HG02943 (cell line): ENCODE measurements at regions not wholly inside any gene's neighbourhood (a gene's known extent, or its start where the extent isn't known, plus 50 kb on each side); places are given as distances from the start of the nearest gene placed in this dataset.
"Not testable (repeated sequence)": the region's sequence is repeated elsewhere in the genome, so short reads cannot be mapped to it uniquely, and the experiment has no call there.

Experiments
- ATAC-seq: cut with Tn5 transposase; IDR thresholded peaks from one replicate; pipeline ENCODE4 v1.9.1; 2021; ENCODE audit warnings: mild to moderate bottlenecking, low read depth, moderate library complexity; ENCODE audit not compliant: unreplicated experiment

DNA sequence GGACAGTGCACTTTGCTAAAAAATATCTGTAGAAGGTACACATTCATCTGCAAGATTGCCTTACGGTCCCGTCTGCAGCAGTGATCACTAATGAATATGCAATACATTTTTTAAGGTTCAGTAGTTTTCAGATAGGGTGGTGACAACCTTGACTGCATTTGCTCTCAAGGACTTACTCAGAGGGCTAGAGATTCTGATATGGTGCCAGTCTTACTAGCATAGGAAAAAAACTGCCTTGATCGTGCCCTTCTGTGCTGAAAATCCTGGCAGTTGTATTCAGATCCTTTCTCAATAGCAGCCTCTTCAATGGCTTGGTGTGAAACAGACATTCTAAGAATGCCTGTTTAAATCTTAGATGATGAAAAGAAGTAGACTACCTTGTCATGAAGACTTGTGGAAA lies 411.9 kb upstream of the CCDC54 start:
- no peak for ATAC-seq

DNA sequence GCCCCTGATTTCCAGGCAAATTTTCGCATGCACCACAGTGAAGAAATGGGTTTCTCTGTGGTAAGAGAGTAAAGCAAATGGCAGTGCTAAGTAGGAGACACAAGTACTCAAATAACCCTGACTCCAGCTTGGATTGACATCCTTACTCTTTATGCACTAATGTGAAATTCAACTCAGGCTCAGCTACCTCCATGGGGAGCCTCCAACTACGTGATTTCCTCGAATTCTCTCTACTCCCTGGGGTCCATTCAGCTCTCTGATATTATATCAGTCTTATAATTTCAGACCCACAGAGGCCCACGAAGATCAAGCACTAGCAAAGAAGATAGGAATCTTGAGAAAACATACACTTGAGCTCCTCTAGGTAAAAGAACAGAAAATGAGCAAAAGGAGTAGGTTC lies 407.6 kb upstream of the CCDC54 start:
- no peak for ATAC-seq

DNA sequence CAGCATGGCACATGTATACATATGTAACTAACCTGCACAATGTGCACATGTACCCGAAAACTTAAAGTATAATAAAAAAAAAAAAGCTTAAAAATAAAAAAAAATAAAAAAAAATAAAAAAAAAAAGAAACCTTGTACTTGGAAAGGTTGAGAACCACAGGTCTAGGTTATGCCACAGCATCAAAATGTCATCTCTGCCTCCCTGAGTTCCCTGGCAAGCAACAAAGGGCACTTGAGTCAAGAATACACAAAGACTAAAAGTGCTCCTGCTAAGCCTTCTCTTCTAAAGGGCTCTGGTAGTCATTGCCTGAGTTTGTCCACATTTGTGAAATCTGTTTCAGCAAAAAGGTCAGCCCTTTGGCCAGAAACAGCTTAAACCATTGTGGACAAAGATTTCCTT lies 395.8 kb upstream of the CCDC54 start:
- no peak for ATAC-seq

DNA sequence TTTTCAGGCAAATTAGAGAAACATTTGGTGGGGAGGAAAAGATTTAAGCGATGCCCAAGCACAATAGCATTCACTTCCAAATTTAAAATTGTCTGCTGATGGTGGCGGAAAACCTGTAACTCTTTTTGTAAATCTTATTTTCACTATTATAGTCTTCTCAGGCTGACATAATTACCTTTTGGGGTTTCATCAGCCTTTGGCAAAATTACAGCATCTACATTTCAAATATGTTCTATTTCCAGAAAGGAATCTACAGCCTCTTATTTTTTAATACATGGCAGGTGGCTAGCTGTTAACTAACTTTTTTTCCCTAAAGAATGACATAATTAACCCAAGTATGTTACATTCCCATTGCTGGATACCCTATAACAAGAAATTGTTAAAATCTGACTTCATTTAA lies 391.5 kb upstream of the CCDC54 start:
- ATAC-seq = no peak

DNA sequence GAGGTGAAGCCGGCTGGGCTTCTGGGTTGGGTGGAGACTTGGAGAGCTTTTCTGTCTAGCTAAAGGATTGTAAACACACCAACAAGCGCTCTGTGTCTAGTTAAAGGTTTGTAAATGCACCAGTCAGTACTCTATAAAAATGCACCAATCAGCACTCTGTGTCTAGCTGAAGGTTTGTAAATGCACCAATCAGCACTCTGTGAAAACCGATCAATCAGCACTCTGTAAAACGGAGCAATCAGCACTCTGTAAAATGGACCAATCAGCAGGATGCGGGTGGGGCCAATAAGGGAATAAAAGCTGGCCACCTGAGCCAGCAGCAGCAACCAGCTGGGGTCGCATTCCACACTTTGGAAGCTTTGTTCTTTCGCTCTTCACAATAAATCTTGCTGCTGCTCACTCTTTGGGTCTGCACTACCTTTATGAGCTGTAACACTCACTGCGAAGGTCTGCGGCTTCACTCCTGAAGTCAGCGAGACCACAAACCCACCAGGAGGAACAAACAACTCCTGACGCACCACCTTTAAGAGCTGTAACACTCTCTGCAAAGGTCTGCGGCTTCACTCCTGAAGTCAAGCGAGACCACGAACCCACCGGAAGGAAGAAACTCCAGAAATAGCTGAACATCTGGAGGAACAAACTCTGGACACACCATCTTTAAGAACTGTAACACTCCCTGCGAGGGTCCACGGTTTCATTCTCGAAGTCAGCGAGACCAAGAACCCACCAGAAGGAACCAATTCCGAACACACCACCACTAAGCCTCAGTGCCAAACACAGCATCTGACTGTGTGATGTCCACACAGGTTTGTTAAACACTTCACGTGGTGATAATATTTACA lies 378.2 kb upstream of the CCDC54 start:
- ATAC-seq = not testable (repeated sequence)

DNA sequence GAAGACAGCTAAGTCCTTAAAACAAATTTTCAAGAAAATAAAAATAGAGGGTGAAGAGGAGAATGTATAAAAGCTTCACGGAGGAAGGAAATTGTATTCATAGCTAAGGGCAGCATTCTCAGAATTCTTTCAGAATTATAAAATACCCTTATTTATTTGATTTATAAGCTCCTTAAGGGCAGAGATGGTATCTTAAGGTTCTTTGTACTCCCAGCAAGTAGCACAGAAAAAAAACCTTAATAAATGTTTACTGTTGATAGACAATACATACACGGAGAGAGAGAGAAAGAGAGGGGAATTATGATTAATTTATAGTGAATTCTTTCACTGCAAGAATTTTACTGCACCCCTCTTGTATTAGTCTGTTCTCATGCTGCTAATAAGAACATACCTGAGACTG lies 375.6 kb upstream of the CCDC54 start:
- no peak for ATAC-seq

DNA sequence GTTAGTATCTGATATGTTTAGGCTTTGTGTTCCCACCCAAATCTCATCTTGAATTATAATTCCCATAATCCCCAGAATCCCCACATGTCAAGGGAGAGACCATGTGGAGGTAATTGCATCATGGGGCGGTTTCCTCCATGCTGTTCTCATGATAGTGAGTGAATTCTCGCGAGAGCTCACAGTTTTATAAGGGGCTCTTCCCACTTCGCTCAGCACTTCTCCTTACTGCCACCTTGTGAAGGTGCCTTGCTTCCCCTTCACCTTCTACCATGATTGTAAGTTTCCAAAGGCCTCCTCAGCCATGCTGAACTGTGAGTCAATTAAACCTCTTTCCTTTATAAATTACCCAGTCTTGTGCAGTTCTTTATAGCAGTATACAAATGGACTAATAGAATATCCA lies 371.9 kb upstream of the CCDC54 start:
- ATAC-seq = not testable (repeated sequence)

DNA sequence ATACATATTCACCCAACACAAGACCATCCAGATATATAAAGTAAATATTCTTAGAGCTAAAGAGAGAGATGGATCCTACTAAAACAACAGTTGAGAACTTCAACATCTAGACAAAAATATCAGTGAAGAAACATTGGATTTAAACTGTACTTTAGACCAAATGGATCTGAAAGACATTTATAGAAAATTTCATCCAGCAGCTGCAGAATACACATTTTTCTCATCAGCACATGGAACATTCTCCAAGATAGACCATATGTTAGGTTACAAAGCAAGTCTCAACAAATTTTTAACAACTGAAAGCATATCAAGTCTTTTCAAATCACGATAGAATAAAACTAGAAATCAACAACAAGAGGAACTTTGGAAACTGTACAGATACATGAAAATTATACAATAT lies 369.0 kb upstream of the CCDC54 start:
- ATAC-seq = no peak

DNA sequence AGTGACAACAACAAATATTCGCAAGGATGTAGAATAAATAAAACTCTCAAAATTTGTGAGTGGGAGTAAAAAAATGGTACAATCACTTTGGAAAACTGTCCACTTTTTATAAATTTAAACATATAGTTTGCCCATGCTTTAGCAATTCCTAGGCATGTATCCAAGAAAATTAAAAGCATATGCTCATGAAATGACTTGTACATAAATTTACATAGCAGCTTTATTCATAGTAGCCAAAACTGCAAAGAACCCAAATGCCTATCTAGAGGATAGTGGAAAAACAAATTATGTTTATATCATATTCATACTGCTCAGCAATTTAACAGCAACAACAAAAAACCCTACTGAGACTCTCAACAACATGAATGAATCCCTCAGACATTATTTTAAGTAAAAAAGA lies 363.6 kb upstream of the CCDC54 start:
- no peak for ATAC-seq

DNA sequence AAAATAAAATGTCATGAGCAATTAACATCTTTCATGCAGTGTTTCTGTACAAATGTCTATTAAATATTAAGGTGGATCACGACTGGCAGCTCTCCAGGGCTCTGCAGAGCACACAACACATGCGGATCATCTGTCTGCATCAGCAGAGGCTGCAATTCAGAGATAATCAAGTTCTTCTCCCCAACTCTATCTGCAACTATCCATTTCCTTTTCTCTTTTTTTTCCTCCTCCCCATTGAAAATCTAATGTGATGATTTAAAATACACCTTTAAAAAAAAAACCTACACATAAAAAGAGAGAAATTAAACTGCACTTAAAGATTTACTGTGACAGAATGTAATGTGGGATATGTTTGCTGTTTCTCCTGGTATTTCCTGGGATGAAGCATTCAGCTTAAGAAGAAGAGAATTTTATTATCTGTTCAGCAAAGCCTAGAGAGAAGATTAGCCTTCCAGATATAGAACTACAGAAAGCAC lies 352.6 kb upstream of the CCDC54 start:
- ATAC-seq = no peak

DNA sequence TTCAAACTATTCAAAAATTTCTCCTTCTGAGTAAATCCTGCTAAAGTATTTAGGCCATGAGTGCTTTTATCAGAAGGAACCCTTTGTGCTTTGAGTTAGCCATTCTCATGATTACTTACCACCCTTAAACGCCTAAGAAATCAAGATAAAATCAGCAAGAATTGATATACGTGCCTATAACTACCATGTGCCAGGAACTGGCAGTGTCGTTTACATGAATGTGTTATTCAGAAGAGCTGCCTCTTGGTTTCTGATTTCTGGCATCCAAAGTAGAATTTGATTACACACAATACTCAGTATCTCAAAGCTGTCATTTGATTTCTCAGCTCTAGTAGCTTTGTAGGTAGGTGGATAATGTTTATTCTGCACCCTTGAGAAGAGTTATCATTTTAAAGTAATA lies 351.3 kb upstream of the CCDC54 start:
- no peak for ATAC-seq

DNA sequence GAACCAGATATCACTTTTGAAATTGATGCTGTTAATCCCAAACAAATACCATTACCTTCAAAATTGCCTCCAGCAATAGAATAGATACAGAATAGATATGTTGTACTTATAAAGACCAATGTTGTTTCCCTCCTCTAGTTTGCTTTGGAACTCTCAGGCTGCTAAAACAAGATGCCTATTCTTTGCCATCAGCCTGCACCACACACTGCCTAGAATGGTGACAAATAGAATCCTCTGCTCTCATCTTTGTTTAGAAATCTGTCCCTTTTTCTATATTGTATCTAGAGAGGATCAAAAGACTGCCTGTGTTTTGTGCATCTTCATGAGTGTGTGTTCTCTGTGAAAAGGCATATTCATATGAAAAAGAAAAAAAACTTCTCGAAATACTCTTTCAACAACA lies 349.2 kb upstream of the CCDC54 start:
- ATAC-seq = no peak

DNA sequence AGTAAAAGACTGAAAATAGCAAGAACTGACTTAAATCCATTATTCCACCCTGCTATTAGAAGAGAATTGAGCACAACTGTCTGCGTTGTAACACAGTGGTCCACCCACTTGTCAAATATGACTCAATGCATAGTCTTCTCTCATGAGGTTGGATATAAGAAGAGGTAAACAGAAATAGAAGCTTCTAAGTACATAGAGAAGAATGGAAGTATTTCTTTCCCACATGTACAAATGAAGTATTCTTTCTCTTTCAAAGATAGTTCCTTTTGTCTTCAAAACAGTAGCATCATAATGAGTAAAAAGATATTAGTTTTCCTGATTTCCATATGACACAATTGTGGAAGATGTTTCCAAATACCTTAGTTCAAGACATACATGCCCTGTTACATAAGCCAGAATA lies 348.6 kb upstream of the CCDC54 start:
- no peak for ATAC-seq

DNA sequence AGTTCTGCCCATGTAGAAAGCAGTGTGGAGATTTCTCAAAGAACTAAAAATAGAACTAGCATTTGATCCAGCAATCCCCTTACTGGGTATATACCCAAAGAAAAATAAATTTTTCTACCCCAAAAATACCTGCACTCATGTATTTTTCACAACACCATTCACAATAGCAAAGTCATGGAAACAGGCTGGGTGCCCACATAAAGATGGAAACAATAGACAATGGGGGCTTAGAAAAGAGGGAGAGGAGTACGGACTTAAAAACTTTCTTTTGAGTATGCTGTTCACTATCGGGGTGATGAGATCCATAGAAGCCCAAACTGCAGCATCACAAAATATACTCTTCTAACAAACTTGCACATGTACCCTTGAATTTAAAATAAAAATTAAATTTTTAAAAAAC lies 345.1 kb upstream of the CCDC54 start:
- ATAC-seq = no peak

DNA sequence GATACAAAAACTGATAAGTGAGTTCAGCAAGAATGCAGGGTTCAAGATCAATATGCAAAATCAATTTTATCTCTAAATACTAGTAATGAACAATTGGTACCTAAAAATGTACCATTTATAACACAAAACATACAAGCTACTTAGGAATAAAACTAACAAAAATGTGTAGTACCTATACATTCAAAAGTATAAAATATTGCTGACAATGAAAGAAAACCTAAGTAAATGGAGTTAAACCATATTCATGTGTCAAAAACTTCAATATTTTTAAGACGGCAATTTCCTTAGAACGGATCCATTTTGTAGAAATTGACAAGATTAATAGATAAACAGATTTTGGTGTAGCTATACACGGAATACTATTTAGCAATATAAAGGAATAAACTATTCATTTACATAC lies 343.1 kb upstream of the CCDC54 start:
- no peak for ATAC-seq

DNA sequence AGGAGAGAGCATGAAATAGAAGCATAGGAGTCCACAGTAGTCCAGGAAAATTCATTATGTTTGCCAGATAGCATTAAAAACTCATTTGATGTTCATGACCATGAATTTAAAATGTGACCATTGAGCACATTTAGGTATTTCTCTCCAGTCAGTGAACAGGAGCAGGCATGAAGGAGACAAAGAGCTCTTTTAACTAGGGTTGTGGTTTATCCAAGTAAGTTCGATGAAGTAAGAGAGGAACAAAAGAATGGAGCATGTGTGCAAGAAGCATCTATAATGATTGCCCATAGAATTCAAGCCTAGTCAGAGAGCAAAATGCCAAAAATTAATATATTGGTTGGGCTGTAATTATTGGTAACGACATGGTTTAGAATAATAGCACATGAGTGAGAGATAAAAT lies 342.1 kb upstream of the CCDC54 start:
- no peak for ATAC-seq

DNA sequence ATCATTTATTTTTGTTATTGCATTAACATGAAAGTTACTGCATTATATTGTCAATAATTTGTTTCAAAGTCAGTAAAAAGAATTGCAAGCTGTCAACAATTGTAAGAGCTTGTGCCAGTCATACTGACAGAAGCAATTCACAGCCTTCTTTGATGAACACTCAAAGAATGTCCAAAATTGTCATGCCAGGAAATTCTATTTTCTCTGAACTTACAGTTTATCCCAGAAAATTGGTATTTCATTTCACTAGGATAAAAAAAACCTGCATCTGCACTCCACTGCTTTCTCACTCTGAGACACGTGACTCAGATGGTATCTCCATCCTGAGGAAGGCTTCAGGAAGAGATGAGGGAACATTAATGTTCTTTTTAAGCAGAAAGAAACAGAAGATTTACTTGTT lies 332.6 kb upstream of the CCDC54 start:
- no peak for ATAC-seq

DNA sequence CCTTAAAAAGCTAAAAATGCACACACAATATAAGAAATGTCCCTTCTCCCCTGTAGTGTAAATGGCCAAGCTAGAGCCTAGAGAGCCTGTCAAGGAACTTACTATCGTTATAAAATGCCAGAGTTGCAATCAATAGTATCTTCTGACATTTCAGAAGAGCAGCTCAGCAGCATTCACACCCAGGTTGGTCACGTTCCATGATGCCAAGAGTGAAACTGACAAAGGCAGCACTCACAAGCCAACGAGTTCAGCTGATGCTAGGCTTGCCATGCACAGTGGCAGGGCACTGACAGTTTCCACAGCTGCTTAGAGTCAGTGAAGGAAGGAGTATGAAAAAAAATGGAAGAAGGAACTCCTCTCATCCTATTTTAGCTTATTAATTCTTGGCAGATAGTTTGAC lies 331.4 kb upstream of the CCDC54 start:
- no peak for ATAC-seq

DNA sequence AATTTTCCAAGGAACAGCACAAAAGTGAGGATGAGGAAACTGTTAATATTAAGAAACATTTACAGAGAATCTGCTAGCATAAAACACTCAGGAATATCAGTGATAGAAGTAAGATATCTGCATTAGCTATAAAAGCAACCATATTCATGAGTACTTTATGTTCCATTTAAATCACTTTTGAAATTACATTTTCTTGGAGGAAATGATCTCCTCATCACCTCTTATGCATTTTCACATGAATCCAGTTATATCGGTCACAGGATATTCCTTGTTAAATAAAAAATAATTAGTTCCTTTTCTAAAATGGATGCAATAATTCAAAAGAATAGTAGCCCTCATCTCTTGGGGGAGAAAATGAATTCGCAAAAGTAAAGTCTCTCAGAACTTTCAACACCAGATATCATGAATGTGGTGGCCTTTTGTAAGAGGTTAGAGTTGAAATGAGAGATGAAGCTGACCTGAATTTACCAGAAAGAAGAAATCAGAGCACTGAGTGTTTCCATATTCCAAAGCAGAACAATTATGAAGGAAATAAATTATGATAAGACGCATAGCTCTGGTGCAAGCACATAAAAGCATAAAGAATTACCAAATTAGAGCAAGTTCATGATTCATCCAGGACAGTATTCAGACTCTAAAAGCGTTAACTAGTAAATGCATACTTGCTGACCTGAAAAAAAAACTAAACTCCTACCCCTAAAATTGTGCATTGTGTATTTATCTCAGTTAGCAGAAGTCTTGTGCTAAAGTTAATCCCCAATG lies 321.9 kb upstream of the CCDC54 start:
- no peak for ATAC-seq

DNA sequence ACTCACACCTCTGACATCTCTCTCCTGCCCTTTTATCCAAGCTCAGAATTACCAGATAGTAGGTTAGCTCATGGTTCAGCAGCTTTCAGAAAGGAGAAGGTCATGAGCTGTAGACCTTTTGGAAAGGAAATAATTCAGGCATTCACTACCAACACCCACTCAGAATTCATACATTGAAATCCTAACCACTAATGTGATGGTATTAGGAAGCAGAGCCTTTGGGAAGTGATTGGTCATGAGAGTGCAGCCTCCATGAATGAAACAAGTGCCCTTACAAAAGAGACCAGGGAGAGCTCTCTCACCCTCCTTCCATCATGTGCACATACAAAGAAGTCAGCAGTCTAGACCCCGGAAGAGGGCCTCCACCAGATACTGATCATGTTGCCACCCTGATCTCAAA lies 315.8 kb upstream of the CCDC54 start:
- ATAC-seq = no peak

DNA sequence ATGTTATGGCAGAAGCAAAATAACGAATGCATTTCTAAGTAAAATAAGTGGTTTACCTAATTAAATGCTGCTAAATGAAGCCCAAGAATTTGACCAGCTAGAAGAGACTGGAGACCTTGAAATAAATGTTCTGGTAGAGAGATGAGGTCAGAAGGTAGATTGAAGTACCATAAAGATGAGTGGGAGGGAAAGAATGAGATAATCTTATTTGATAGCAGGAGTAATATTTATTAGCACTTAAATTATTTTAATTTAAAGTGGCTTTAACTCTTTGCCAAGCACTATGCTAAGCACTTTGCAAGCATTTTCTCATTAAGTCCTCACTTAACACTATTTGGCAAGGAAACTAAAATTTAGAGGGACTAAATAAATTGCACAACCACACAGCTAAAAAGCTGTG lies 314.9 kb upstream of the CCDC54 start:
- ATAC-seq = no peak

DNA sequence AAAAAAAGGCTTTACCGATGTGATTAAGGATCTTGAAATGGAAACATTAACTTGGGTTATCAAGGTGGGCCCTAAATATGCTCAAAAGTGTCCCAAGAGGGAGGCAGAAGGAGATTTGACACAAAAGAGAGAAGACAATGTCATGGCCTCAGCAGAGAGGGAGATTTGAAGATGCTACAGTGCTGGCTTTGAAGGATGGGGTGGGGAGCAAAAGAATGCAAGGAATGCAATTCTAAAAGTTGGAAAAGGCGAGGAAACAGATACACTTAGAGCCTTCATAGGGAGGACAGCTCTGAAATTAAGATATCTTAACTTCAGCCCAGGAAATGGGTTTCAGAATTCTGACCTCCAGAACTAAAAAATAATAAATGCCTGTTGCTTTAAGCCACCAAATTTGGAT lies 314.5 kb upstream of the CCDC54 start:
- no peak for ATAC-seq
